ENCODE measurements at regions not wholly inside any gene's neighbourhood (a gene's known extent, or its start where the extent isn't known, plus 50 kb on each side); places are given as distances from the start of the nearest gene placed in this dataset.

GRCh38 chr7:17598305-17598704 is 299.9 kb downstream of the AHR start:
- H3K27ac ChIP-seq: peak overlapping the region; percentile 2 to 27; a peak in 3 of 6 replicates
- ChIA-PET CTCF (interaction anchor here (0.7 kb wide), 2 partner anchors 9 to 894 kb away, joined by 3 read pairs; no protein-coding TSS in a partner anchor), POLR2A (no interaction called here)
- DNase-seq (ENCODE audit: low read depth in 1 of 2, low spot score in 1 of 2) (no peak), FAIRE-seq (no peak), ATAC-seq (no peak)
- peaks cover 15% of the 10 kb centered on the region for H3K9me3 ChIP-seq
- H3K4me3 ChIP-seq: no peak overlapping the region
- no peak overlapping the region for H3K4me2 ChIP-seq
- peaks cover 32% of the 10 kb centered on the region for H3K4me1 ChIP-seq
- WGBS (ENCODE audit: missing lambda C conversion rate): 54% methylated on average over 3 of the region's 3 CpGs
- TF ChIP-seq E2F6 (IDR thresholded peaks at IDR 0.05; ENCODE audit: borderline replicate concordance, low read depth): no peak

- peaks cover 20% of the 10 kb centered on the region for H3K9me3 ChIP-seq
- DNase-seq (ENCODE audit: low read depth in 1 of 2, low spot score in 1 of 2): no peak
- FAIRE-seq: no peak
- ChIA-PET CTCF (interaction anchor here (0.7 to 1.2 kb wide), 2 partner anchors 10 to 26 kb away, joined by 3 read pairs; no protein-coding TSS in a partner anchor), POLR2A (no interaction called here)
- H3K4me2 ChIP-seq: no peak overlapping the region; the same call in 2 of the 3 replicates
- peak overlapping the region; percentile 55 to 70; a peak in 5 of 6 replicates for H3K27ac ChIP-seq
- TF ChIP-seq EHMT2 (IDR thresholded peaks at IDR 0.05; ENCODE audit: low read depth): no peak
- no peak for TF ChIP-seq GATA3 (IDR thresholded peaks at IDR 0.05; ENCODE audit: borderline replicate concordance)
- no peak for TF ChIP-seq HMGXB4 (CRISPR knock-in tag; IDR thresholded peaks at IDR 0.05; ENCODE audit: borderline replicate concordance)
- TF ChIP-seq HOXA7 (CRISPR knock-in tag; IDR thresholded peaks at IDR 0.05): no peak
- TF ChIP-seq KDM5A (IDR thresholded peaks at IDR 0.05): no peak
- TF ChIP-seq CBX8 (IDR thresholded peaks at IDR 0.05): no peak
- no peak for TF ChIP-seq MAZ (IDR thresholded peaks at IDR 0.05; ENCODE audit: borderline replicate concordance, low read depth, low read length)
- TF ChIP-seq HES2 (IDR thresholded peaks at IDR 0.05): no peak
- no peak for TF ChIP-seq SREBF2 (IDR thresholded peaks at IDR 0.05)
- TF ChIP-seq EHF (CRISPR knock-in tag; IDR thresholded peaks at IDR 0.05): no peak
- H3K4me3 ChIP-seq: no peak overlapping the region
- ATAC-seq: no peak
- peaks cover 32% of the 10 kb centered on the region for H3K4me1 ChIP-seq
These were observed 300.4 kb downstream of the AHR start for GRCh38 chr7:17598846-17599245.

- 67% methylated on average over 7 of the region's 7 CpGs for WGBS (ENCODE audit: missing lambda C conversion rate)
- ATAC-seq (peak; percentile 44 to 70; a peak in 5 of 6 replicates), FAIRE-seq (peak; percentile 54), DNase-seq (ENCODE audit: low read depth in 1 of 2, low spot score in 1 of 2) (no peak)
- ChIA-PET CTCF (interaction anchor here (0.6 to 1.3 kb wide), 3 partner anchors 25 to 130 kb away, joined by 3 read pairs; no protein-coding TSS in a partner anchor), POLR2A (no interaction called here)
- TF ChIP-seq USF2 (IDR thresholded peaks at IDR 0.05) (no peak), POLR2A (IDR thresholded peaks at IDR 0.05; ENCODE audit: low read length) (no peak), RNF2 (IDR thresholded peaks at IDR 0.05; ENCODE audit: borderline replicate concordance, low read depth) (no peak), BCL3 (IDR thresholded peaks at IDR 0.05) (no peak), HES2 (IDR thresholded peaks at IDR 0.05) (no peak), MAX (IDR thresholded peaks at IDR 0.05) (no peak), RARB (CRISPR knock-in tag; IDR thresholded peaks at IDR 0.05) (no peak), CBX8 (IDR thresholded peaks at IDR 0.05) (no peak), FOSB (CRISPR knock-in tag; IDR thresholded peaks at IDR 0.05) (no peak), PBX3 (IDR thresholded peaks at IDR 0.05) (no peak), ZSCAN20 (CRISPR knock-in tag; IDR thresholded peaks at IDR 0.05) (no peak), SREBF2 (IDR thresholded peaks at IDR 0.05) (no peak), KDM5A (IDR thresholded peaks at IDR 0.05) (no peak)
- no peak overlapping the region for H3K4me3 ChIP-seq
- peak overlapping the region; percentile 51 for H3K4me2 ChIP-seq
- peaks cover 28% of the 10 kb centered on the region for H3K9me3 ChIP-seq
- H3K27ac ChIP-seq: peak overlapping the region; percentile 70 to 75
- peaks cover 32% of the 10 kb centered on the region for H3K4me1 ChIP-seq
These were observed 301.4 kb downstream of the AHR start for GRCh38 chr7:17599733-17600339.
